ENCODE measurements at regions not wholly inside any gene's neighbourhood (a gene's known extent, or its start where the extent isn't known, plus 50 kb on each side); places are given as distances from the start of the nearest gene placed in this dataset.

DNA sequence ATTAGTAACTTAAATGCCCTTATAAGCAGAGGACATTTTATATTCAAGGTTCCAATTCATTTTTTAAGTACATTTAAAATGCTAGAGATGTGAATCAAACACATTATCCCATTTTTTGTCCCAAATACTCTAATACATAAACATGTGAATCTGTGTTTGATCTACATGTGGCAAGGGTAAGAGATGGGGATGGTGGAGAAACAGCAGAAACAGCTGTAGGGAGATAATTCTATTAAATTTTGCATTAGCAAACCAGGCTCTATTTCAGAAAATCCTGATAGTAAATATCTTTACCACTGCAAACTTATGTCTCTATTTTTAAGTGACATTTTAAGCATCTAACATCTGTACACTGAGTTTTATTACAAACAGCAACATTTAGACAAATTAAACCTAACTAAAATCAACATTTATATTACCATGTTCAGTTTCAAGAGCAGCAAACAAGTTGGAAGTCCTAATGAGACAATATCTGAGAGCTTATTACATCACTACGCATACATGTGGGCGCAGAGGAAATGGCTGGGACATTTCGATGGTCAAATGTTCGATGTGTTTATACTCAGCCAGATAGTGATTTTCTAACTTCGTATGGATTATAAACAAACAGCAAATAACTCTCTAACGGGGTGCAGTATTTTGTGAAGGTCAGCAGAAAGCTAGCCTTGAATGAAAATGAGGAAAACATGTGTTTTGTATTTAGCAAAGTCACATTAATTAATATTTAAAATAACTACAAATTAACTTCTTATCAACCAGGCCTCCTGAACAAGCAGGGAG, 165.1 kb downstream of the GJA1 start:
- Histone ChIP-seq H3K4me1 (no peaks in the 10 kb centered on the region), H3K27me3 (no peaks in the 10 kb centered on the region), H3K4me3 (no peak overlapping the region), H3K36me3 (no peaks in the 10 kb centered on the region), H3K9me3 (no peaks in the 10 kb centered on the region), H3K27ac (no peak overlapping the region)
- in situ Hi-C loops (cut with MboI; ENCODE audit: low sequenced_read_pairs in 4 of 4) (no loop called here), intact Hi-C loops (cut with DNase I; ENCODE audit: low total_unique reads) (no loop called here)
- DNase-seq = no peak
- no peak for ATAC-seq
- TF ChIP-seq, protein P1, sequence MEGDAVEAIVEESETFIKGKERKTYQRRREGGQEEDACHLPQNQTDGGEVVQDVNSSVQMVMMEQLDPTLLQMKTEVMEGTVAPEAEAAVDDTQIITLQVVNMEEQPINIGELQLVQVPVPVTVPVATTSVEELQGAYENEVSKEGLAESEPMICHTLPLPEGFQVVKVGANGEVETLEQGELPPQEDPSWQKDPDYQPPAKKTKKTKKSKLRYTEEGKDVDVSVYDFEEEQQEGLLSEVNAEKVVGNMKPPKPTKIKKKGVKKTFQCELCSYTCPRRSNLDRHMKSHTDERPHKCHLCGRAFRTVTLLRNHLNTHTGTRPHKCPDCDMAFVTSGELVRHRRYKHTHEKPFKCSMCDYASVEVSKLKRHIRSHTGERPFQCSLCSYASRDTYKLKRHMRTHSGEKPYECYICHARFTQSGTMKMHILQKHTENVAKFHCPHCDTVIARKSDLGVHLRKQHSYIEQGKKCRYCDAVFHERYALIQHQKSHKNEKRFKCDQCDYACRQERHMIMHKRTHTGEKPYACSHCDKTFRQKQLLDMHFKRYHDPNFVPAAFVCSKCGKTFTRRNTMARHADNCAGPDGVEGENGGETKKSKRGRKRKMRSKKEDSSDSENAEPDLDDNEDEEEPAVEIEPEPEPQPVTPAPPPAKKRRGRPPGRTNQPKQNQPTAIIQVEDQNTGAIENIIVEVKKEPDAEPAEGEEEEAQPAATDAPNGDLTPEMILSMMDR (IDR thresholded peaks at IDR 0.05 in 4 of 5, conservative IDR thresholded peaks at IDR 0.05 in 1 of 5) = no peak
- TF ChIP-seq POLR2A (IDR thresholded peaks at IDR 0.05) = no peak

DNA sequence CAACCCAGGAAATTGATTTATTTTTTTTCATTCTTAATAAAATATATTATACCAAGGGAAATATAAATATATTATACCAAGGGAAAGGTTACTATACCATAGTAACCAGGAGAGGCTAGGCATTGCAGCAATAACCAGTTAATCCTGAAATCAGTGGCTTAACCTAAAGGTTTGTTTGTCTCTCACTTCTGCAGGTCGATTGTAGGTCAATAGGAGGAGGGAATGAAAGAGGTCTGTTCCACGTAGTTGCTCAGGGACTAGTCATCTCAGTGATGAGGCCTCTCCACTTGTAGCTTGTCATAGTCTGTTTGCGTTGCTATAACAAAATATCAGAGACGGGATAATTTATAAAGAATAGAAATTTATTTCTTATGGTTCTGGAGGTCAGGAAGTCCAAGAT, 168.0 kb downstream of the GJA1 start:
- DNase-seq = no peak
- no peaks in the 10 kb centered on the region for H3K36me3 ChIP-seq
- no peak overlapping the region for H3K4me3 ChIP-seq
- H3K27me3 ChIP-seq = no peaks in the 10 kb centered on the region
- TF ChIP-seq, protein P1 (IDR thresholded peaks at IDR 0.05 in 4 of 5, conservative IDR thresholded peaks at IDR 0.05 in 1 of 5) = no peak
- no peak for TF ChIP-seq POLR2A (IDR thresholded peaks at IDR 0.05)
- no peak overlapping the region for H3K27ac ChIP-seq
- H3K4me1 ChIP-seq = no peaks in the 10 kb centered on the region
- no peak for ATAC-seq
- in situ Hi-C loops (cut with MboI; ENCODE audit: low sequenced_read_pairs in 4 of 4) = no loop called here
- intact Hi-C loops (cut with DNase I; ENCODE audit: low total_unique reads) = no loop called here
- no peaks in the 10 kb centered on the region for H3K9me3 ChIP-seq

DNA sequence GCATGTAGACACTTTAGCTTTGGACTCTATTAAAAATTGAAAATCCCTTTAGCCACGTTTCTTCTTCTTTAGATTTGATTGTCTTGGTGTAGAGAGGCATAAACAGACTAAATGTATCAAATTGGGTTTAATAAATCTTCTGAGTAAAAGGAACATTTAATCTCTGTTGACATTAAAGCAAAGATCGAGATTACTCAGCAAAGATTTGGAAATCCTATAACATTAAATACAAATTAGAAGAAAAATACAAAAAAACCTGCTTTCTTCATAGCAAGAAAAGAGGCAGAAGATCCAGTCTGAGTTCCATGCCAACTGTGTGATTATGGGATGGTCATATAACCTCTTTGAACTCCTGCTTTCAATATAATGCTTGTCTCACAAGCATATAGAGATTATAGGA, 172.3 kb downstream of the GJA1 start:
- Histone ChIP-seq H3K4me1 (no peaks in the 10 kb centered on the region), H3K4me3 (no peak overlapping the region), H3K27me3 (no peaks in the 10 kb centered on the region), H3K36me3 (no peaks in the 10 kb centered on the region), H3K9me3 (no peaks in the 10 kb centered on the region), H3K27ac (no peak overlapping the region)
- ATAC-seq = no peak
- intact Hi-C loops (cut with DNase I; ENCODE audit: low total_unique reads) = no loop called here
- no peak for DNase-seq
- in situ Hi-C loops (cut with MboI; ENCODE audit: low sequenced_read_pairs in 4 of 4) = no loop called here
- TF ChIP-seq POLR2A (IDR thresholded peaks at IDR 0.05) = no peak
- TF ChIP-seq, protein P1 (IDR thresholded peaks at IDR 0.05 in 4 of 5, conservative IDR thresholded peaks at IDR 0.05 in 1 of 5) = no peak

DNA sequence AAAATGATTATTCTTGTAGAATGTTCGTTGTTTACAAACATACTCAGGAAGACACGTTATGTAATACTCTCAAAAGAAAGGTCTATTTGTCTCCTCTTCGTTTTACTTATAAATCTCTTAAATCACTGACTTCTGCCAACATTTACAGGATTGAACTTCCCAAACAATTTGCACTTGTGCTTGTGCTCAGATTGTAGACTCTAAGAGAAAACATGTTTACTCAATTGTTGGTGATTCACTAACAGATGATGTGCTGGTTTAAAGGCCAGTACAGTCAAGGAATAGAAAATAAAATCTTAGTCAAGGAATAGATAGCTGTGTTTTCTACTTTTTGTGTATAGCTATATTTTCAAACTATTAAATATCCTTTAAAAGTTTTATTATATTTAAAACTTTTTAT, 172.8 kb downstream of the GJA1 start:
- no peaks in the 10 kb centered on the region for H3K27me3 ChIP-seq
- DNase-seq (no peak), ATAC-seq (no peak)
- no peaks in the 10 kb centered on the region for H3K36me3 ChIP-seq
- H3K9me3 ChIP-seq = no peaks in the 10 kb centered on the region
- intact Hi-C loops (cut with DNase I; ENCODE audit: low total_unique reads) = no loop called here
- H3K27ac ChIP-seq = no peak overlapping the region
- no peaks in the 10 kb centered on the region for H3K4me1 ChIP-seq
- TF ChIP-seq POLR2A (IDR thresholded peaks at IDR 0.05) = no peak
- TF ChIP-seq, protein P1 (IDR thresholded peaks at IDR 0.05 in 4 of 5, conservative IDR thresholded peaks at IDR 0.05 in 1 of 5) = no peak
- no peak overlapping the region for H3K4me3 ChIP-seq
- in situ Hi-C loops (cut with MboI; ENCODE audit: low sequenced_read_pairs in 4 of 4) = no loop called here

DNA sequence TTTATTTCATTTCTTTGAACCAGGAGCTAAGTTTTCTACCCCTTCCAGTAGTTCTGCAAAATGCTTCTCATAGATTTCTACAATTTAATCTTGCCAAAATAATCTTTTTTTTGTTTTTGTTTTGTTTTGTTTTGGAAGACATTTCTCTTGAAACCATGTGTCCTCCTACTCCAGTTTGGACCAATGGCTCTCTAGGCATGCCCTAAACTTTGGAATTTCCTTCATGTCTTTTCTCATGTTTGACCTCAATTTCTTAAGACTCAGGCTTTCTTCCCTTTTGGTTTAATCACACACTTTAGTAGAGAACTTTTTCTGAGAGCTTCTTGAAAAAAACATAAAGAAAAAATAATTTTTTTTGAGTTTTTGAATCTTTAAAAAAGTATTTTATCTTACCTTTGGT, 173.8 kb downstream of the GJA1 start:
- in situ Hi-C loops (cut with MboI; ENCODE audit: low sequenced_read_pairs in 4 of 4) (no loop called here), intact Hi-C loops (cut with DNase I; ENCODE audit: low total_unique reads) (no loop called here)
- Histone ChIP-seq H3K27ac (no peak overlapping the region), H3K4me1 (no peaks in the 10 kb centered on the region), H3K36me3 (no peaks in the 10 kb centered on the region), H3K9me3 (no peaks in the 10 kb centered on the region), H3K27me3 (no peaks in the 10 kb centered on the region), H3K4me3 (no peak overlapping the region)
- DNase-seq (no peak), ATAC-seq (no peak)
- TF ChIP-seq, protein P1 (IDR thresholded peaks at IDR 0.05 in 4 of 5, conservative IDR thresholded peaks at IDR 0.05 in 1 of 5) = no peak
- no peak for TF ChIP-seq POLR2A (IDR thresholded peaks at IDR 0.05)
